Thyroid gland (tissue), 4 donors: ENCODE measurements at regions not wholly inside any gene's neighbourhood (a gene's known extent, or its start where the extent isn't known, plus 50 kb on each side); places are given as distances from the start of the nearest gene placed in this dataset.

Experiments used
- POLR2A ChIP-seq, 2 donors: fragments of 450-650 bp; IDR thresholded peaks; one replicate each; pipeline ENCODE4 v1.6.1; 2017; ENCODE audit warnings: antibody characterized with exemption in 2 of 2, mild to moderate bottlenecking in 2 of 2, moderate library complexity in 1 of 2
- TF ChIP-seq, protein P1 (sequence below), 6 experiments: fragments of 200-600 bp in 3 of 6; fragments of 450-650 bp in 3 of 6; sonication (generic) in 3 of 6; IDR thresholded peaks; one replicate each; pipeline ENCODE4 v1.5.1; 2016 to 2019; ENCODE audit warnings: antibody characterized with exemption in 6 of 6, mild to moderate bottlenecking in 2 of 6, inconsistent platforms in 1 of 6, moderate library complexity in 1 of 6

- TF ChIP-seq, protein P1, sequence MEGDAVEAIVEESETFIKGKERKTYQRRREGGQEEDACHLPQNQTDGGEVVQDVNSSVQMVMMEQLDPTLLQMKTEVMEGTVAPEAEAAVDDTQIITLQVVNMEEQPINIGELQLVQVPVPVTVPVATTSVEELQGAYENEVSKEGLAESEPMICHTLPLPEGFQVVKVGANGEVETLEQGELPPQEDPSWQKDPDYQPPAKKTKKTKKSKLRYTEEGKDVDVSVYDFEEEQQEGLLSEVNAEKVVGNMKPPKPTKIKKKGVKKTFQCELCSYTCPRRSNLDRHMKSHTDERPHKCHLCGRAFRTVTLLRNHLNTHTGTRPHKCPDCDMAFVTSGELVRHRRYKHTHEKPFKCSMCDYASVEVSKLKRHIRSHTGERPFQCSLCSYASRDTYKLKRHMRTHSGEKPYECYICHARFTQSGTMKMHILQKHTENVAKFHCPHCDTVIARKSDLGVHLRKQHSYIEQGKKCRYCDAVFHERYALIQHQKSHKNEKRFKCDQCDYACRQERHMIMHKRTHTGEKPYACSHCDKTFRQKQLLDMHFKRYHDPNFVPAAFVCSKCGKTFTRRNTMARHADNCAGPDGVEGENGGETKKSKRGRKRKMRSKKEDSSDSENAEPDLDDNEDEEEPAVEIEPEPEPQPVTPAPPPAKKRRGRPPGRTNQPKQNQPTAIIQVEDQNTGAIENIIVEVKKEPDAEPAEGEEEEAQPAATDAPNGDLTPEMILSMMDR (IDR thresholded peaks at IDR 0.05) = no peak
- no peak for TF ChIP-seq POLR2A (IDR thresholded peaks at IDR 0.05)
These were observed 272.8 kb downstream of the KLF5 start for GRCh38 chr13:73331556-73331955.
